ENCODE measurements at regions not wholly inside any gene's neighbourhood (a gene's known extent, or its start where the extent isn't known, plus 50 kb on each side); places are given as distances from the start of the nearest gene placed in this dataset.
"Not testable (repeated sequence)": the region's sequence is repeated elsewhere in the genome, so short reads cannot be mapped to it uniquely, and the experiment has no call there.

DNA sequence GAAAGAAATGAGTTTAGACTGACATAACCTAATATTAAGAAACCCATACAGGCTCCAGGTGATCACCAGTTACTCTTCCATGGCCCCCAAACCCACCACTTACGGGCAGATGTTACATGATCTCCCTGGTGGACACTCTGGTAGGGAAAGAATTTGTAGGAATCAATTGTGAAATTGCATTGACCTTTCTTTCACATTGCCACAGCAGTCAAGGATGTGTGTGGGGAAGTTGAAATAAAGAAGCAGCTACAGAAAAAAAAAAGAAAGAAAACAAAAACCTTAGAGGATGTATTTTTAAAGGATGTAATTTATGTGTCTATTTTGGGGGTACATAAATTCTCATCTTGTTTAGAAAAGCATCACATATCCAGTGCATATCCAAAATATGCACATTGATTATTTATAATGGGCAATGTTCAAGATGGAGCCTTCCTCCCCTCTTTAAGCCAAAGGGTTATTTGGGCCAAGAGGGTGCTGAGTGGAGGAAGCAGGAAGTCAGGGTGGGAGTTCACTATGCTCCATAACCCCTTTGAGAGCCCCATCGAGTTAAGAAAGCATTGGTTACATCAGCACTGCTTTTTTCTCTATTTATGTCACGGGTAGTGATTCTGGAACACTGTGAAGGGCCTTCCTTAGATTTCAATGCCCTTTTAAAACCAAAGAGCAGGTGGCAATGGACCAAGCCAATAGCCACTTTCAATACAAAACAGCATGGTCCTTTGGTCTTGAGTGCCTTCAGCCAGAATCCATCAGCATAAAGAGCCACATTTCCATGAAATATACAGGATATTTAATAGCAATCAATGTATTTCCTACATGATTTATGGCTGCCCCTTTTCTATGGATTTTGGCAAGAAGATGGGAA lies 169.6 kb downstream of the LACC1 start:
- DNase-seq (ENCODE audit: extremely low read depth in 1 of 11, low read depth in 9 of 11, low spot score in 4 of 11): no peak

DNA sequence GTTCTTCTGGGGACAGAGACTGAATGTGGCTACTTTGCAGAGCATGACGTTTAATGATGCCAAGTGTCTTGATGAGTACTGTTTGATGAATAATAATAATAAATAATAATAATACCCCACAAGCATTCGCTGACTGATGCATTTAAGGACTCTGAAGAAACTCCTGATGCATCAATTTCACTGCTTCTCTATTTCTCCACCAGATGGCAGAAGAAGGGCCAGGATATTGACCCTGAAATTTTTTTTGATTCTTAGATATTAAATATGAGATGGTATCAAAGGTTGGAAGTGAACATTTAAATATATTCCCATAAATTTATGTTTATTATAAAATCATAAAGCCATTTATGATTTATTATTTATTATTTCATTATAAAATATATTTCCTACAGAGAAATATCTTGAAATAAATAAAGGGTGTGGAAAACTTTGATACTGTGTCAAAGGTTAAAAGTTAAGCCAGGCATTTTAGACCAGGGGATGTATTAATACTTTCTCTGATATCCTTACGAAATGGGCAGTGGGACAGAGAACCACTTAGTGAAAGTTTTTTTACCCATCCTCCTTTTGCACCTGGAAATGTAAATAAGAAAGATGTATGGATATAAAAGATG lies 170.9 kb downstream of the LACC1 start:
- DNase-seq (ENCODE audit: extremely low read depth in 1 of 11, low read depth in 9 of 11, low spot score in 4 of 11): no peak

GRCh38 chr13:44051405-44051804 lies 171.7 kb downstream of the LACC1 start:
- DNase-seq (ENCODE audit: extremely low read depth in 1 of 11, low read depth in 9 of 11, low spot score in 4 of 11): no peak

DNA sequence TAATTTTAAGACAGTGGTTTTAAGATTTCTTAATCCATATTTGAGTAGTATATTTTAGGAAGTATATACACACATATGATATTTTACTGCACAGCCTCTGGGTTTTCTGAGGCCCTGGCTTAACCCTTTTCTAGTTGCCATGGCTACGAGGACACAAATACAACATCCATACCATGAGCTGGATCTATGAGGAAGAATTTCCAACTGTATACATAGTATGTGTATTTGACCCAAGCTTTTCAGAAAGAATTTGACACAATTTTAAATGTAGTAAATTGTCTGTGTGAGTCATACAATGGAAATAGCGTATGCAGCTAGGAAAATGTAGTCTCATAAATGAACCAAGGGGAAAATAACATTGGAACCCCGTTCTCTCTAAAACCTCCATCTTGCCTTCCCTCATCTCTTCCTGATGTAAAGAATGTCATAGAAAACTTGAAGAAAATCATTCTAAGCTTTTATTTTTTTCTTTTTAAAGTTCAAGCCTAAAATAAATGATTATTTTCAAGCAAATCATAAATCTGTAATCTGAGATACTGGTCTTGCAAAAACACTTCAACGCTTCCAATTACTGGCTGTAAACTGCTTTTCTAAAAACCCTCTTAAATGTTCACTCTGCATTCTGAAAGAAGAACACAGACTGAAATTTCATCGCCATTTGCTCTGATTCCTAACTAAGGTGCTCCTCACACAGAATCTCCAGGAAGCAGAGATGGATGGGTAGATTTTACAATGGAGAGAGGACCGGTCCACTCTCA lies 172.4 kb downstream of the LACC1 start:
- peak in 1 of 11 donors; percentile 46 for DNase-seq (ENCODE audit: extremely low read depth in 1 of 11, low read depth in 9 of 11, low spot score in 4 of 11)

DNA sequence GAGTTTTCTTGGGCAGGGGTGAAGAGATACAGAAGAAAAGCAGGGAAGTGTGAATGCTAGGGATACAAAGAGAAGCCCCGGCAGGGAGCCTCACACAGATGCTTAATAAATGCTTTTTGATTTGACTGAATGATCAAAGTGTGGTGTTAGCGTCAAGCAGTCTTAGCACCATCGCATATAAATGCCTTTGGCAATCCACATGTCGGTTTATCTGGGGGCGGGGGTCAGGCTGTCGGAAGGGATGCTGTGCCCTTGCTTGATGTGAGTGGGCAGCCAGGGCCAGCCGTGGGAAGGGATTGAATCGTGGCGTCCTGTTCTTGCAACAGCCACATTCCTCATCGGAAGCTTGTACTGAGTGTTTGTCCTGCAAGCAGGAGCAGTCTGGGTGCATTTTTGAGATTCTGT lies 173.1 kb downstream of the LACC1 start:
- peak in 3 of 11 donors; percentile 38 to 45 (median 45) for DNase-seq (ENCODE audit: extremely low read depth in 1 of 11, low read depth in 9 of 11, low spot score in 4 of 11)

DNA sequence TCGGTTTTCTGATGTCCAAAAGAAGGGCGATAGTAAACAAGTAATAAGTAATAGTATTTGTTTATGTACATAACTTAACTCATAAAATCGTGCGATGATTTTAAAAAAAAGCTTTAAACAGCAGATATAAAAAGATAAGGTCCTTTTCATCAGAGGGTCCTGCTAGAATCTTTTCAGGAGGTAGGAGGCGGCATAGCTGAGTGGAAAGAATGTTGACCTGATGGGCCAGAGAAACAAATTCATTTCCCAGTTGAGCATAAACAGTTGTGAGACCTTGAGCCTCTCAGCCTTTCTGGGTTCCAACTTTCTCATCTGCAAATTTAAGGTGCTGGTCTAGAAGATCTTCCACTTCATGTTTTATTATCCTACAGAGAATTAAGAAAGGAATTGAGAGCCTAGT lies 173.5 kb downstream of the LACC1 start:
- no peak for DNase-seq (ENCODE audit: extremely low read depth in 1 of 11, low read depth in 9 of 11, low spot score in 4 of 11)

GRCh38 chr13:44054525-44054924 lies 174.8 kb downstream of the LACC1 start:
- DNase-seq (ENCODE audit: extremely low read depth in 1 of 11, low read depth in 9 of 11, low spot score in 4 of 11): no peak

- not testable (repeated sequence) for DNase-seq (ENCODE audit: extremely low read depth in 1 of 11, low read depth in 9 of 11, low spot score in 4 of 11)
Measured at GRCh38 chr13:44055681-44056080, 176.0 kb downstream of the LACC1 start.

DNA sequence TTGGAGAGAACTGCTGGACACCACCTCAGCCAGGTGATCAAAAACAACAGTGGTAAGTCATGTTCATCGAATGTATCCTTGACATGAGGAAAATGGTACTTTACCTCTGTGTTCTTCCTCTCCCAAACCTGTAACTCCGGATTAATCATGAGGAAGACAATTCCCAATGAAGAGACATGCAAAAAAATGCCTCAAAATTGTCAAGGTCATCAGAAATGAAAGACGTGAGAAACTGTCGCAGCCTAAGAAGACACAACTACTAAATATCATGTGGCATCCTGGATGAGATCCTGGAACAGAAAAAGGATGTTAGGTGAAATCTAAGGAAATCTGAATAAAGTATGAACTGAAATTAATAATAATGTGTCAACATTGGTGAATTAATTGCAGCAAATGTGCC lies 178.4 kb downstream of the LACC1 start:
- no peak for DNase-seq (ENCODE audit: extremely low read depth in 1 of 11, low read depth in 9 of 11, low spot score in 4 of 11)

DNA sequence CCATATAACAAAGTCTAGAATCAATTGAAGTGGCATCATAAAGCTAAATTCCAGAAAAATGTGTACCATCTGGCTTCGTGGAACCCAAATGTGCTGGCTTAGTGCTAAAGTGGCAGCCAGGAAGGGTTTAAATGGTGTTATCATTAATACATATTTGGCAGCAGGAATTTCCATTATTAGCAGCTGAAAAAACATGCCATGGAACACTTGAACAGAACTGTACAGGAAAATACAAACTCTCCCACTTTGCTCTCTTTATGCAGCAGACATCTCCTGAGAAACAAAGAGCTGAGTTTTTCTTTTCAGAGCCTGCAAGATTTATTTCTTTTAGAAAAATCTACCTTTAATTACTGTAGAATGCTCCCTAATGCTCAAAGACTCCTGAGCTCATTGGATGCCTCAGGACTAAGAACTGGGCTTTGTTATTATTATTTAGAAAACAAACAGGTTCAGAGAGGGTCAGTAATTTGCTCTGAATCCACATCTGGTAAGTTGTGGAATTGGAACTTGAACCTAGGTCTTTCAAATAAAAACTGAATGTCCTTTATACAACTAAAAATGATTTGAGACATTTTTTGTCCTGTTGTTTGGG lies 179.0 kb downstream of the LACC1 start:
- no peak for DNase-seq (ENCODE audit: extremely low read depth in 1 of 11, low read depth in 9 of 11, low spot score in 4 of 11)

GRCh38 chr13:44061876-44062275 lies 182.2 kb downstream of the LACC1 start:
- DNase-seq (ENCODE audit: extremely low read depth in 1 of 11, low read depth in 9 of 11, low spot score in 4 of 11): no peak

GRCh38 chr13:44063467-44063866 lies 183.8 kb downstream of the LACC1 start:
- no peak for DNase-seq (ENCODE audit: extremely low read depth in 1 of 11, low read depth in 9 of 11, low spot score in 4 of 11)

GRCh38 chr13:44063881-44064280 lies 184.2 kb downstream of the LACC1 start:
- no peak for DNase-seq (ENCODE audit: extremely low read depth in 1 of 11, low read depth in 9 of 11, low spot score in 4 of 11)

GRCh38 chr13:44064357-44064756 lies 184.7 kb downstream of the LACC1 start:
- DNase-seq (ENCODE audit: extremely low read depth in 1 of 11, low read depth in 9 of 11, low spot score in 4 of 11): no peak

DNA sequence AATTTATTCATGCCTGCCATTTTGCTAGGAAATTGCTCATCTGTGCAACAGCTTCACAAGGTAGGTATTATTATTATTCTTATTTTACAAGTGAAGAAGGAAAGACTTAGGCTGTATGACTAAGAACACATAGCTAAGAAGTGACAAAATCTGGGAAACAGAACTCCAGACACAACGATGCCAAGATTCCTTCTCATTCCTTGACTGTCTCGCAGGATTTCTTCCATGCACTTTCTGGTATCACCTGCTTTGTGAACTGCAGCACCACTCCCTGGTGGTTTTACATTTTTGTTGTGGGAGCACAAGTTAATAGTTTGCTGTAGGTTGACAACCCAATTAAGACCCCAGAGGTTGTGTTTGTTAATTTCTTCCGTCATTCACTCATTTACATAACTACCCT lies 188.5 kb downstream of the LACC1 start:
- DNase-seq (ENCODE audit: extremely low read depth in 1 of 11, low read depth in 9 of 11, low spot score in 4 of 11): no peak

- DNase-seq (ENCODE audit: extremely low read depth in 1 of 11, low read depth in 9 of 11, low spot score in 4 of 11): no peak
Measured at GRCh38 chr13:44068737-44069136, 189.0 kb downstream of the LACC1 start.

DNA sequence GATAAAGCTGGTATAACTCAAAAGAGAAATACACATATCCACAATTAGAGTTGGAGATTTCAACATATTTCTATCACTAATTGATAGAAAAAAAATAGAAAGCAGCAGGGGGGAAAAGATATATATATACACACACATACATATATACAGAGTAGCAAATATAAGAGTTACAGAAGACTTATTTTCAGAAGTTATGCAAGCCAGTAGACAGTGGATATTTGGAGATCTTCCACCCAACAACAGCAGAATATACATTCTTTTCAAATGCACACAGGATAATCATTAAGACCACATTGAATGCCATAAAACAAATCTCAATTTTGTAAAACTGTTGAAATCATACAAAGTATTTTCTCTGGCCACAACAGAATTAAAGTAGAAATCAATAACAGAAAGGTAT lies 192.8 kb downstream of the LACC1 start:
- DNase-seq (ENCODE audit: extremely low read depth in 1 of 11, low read depth in 9 of 11, low spot score in 4 of 11): no peak

DNA sequence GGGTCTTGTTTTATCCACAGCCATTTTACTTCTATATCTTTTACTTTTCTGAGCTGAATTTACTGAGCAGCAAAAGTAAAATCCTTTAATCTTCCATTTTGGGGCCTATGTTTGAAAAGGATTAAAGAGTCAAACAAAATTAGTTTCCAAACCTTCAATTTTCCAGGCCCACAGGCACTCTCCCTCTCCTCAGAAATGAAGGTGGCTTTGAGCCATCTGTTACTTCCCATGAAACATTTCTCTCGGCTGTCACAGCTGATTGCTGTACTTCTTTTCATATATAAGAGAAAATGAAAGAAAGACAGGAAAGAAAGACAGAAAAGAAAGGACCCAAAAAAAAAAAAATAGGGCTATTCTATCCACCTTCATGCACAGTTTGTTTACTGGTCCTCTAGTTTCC lies 194.9 kb downstream of the LACC1 start:
- DNase-seq (ENCODE audit: extremely low read depth in 1 of 11, low read depth in 9 of 11, low spot score in 4 of 11): no peak

DNA sequence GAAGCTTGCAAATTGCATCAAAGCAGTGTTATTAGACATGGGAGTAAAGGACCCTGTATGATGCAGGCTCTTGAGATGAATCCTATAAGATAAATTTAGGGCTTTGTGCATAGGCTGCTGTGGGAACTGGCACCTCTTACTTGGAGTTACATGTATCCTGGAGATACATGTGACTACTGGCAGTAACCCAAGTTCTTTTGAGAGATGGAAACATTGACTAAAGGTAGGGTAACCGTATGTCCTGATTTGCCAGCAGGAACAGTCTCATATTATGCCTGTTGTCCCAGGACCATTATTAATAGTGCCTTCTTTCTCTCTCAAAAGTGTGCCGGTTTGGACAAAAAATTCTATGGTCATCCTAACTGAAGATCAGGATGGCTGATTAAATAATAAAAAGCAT lies 195.4 kb downstream of the LACC1 start:
- no peak for DNase-seq (ENCODE audit: extremely low read depth in 1 of 11, low read depth in 9 of 11, low spot score in 4 of 11)

Measured in renal cortex interstitium (tissue), 11 donors.